ENCODE measurements at regions not wholly inside any gene's neighbourhood (a gene's known extent, or its start where the extent isn't known, plus 50 kb on each side); places are given as distances from the start of the nearest gene placed in this dataset.
"Not testable (repeated sequence)": the region's sequence is repeated elsewhere in the genome, so short reads cannot be mapped to it uniquely, and the experiment has no call there.

DNA sequence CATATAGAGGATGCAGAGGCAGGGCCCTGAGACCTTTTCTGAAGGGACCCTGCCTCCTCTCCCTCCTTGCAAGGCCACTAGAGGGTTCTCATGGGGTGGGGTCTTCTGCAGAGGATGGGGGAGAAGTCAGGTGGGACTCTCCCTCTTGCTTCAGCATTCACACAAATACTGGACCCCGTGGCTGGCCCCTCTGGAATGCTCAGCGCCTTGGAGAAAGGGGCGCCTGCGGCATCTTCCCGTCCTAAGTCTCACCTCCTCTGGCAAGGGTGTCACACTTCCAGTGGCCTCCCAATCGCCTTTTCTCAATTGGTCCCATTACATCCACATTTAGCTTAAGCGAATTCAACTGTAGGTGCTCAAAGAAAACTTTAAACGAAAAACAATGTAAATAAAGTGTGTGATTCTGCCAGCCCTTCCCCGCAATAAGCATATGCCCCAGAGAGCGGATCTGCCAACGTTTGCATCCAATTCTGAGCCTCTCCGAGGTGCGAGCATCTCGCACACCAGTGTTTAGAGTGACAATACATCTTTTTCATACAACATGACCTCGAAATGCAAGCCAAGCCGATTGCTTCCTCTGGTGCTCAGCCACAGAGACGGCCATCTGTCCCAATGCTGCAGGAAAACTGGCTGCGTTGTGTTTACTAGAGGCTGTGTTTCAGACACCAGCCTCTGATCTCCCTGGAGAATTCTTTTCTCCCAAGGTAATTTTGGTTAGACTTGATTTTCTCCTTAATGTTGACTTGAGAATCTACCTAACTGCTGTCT, 69.1 kb upstream of the WASF3 start:
- Mint-ChIP-seq H3K4me3 (no peak overlapping the region), H3K27ac (no peak overlapping the region), H3K9me3 (no peaks in the 10 kb centered on the region), H3K36me3 (no peaks in the 10 kb centered on the region), H3K27me3 (ENCODE audit: low read depth in 3 of 3) (peaks cover 0 to 7% (median 3%) of the 10 kb centered on the region in 3 donors), H3K4me1 (peaks cover 0 to under 1% of the 10 kb centered on the region in 2 donors)
- DNase-seq: no peak

DNA sequence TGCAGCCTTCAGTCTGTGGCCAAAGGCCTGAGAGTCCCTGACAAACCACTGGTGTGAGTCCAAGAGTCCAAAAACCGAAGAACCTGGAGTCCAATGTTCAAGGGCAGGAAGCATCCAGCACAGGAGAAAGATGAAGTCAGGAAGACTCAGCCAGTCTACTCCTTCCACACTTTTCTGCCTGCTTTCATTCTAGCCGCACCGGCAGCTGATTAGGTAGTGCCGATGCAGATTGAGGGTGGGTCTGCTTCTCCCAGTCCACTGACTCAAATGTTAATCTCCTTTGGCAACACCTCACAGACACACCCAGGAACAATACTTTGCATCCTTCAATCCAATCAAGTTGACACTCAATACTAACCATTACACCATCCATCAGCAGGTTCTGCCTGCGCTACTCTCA, 65.2 kb upstream of the WASF3 start:
- not testable (repeated sequence) for H3K4me3 Mint-ChIP-seq; H3K9me3 Mint-ChIP-seq; DNase-seq; H3K27ac Mint-ChIP-seq; H3K4me1 Mint-ChIP-seq; H3K27me3 Mint-ChIP-seq (ENCODE audit: low read depth in 3 of 3); H3K36me3 Mint-ChIP-seq

DNA sequence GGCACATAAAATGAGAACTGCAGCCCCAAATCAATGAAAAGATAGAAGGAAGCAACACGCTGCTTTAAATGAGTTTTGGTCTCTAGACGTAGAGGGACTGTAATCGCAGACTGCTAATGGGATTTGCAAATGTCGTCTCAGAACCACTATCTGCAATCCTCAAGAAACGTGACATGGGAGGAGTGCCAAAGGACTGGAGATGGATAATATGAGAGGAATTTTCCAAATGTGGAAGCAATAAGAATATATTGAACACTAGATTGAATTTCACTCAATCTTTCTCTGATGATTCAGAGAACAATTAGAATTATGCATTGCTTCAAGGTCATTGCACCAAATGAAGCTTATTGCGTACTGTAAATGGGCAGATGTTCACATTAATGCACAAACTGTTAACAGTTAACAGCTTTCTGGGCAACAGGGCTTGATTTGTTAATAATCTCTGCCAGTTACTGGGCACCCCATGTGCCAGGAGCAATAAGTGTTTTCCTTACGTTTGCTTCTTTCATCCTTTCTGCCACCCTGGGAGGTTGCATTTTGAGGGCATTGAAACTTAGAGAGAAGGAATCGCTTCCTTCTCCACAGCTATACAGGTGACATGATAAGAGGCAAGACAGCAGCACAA, 62.8 kb upstream of the WASF3 start:
- Mint-ChIP-seq H3K36me3 (no peaks in the 10 kb centered on the region), H3K4me1 (no peaks in the 10 kb centered on the region), H3K27ac (no peak overlapping the region), H3K9me3 (no peaks in the 10 kb centered on the region), H3K4me3 (no peak overlapping the region), H3K27me3 (ENCODE audit: low read depth in 3 of 3) (peaks cover under 1 to 3% (median 3%) of the 10 kb centered on the region in 3 donors)
- no peak for DNase-seq

GRCh38 chr13:26495750-26496149, 61.7 kb upstream of the WASF3 start:
- Mint-ChIP-seq H3K36me3 (no peaks in the 10 kb centered on the region), H3K4me3 (no peak overlapping the region), H3K27ac (no peak overlapping the region), H3K27me3 (ENCODE audit: low read depth in 3 of 3) (peaks cover 1 to 3% (median 2%) of the 10 kb centered on the region in 3 donors), H3K4me1 (no peaks in the 10 kb centered on the region), H3K9me3 (no peaks in the 10 kb centered on the region)
- DNase-seq: no peak

GRCh38 chr13:26497968-26498511, 59.4 kb upstream of the WASF3 start:
- Mint-ChIP-seq H3K4me1 (no peaks in the 10 kb centered on the region), H3K27me3 (ENCODE audit: low read depth in 3 of 3) (peaks cover 1 to 4% (median 2%) of the 10 kb centered on the region in 3 donors), H3K9me3 (no peaks in the 10 kb centered on the region), H3K4me3 (no peak overlapping the region), H3K27ac (no peak overlapping the region), H3K36me3 (no peaks in the 10 kb centered on the region)
- no peak for DNase-seq

- no peak for DNase-seq
- no peaks in the 10 kb centered on the region for H3K4me1 Mint-ChIP-seq
- no peak overlapping the region for H3K27ac Mint-ChIP-seq
- H3K9me3 Mint-ChIP-seq: no peaks in the 10 kb centered on the region
- H3K36me3 Mint-ChIP-seq: no peaks in the 10 kb centered on the region
- no peak overlapping the region for H3K4me3 Mint-ChIP-seq
- H3K27me3 Mint-ChIP-seq (ENCODE audit: low read depth in 3 of 3): peaks cover 0 to 4% (median 2%) of the 10 kb centered on the region in 3 donors
These were observed 58.6 kb upstream of the WASF3 start for GRCh38 chr13:26498656-26499601.

GRCh38 chr13:26500618-26501320, 56.7 kb upstream of the WASF3 start:
- Mint-ChIP-seq H3K36me3 (no peaks in the 10 kb centered on the region), H3K4me3 (no peak overlapping the region), H3K27me3 (ENCODE audit: low read depth in 3 of 3) (peaks cover 0 to 5% (median 2%) of the 10 kb centered on the region in 3 donors), H3K9me3 (no peaks in the 10 kb centered on the region), H3K27ac (no peak overlapping the region), H3K4me1 (no peaks in the 10 kb centered on the region)
- no peak for DNase-seq

DNA sequence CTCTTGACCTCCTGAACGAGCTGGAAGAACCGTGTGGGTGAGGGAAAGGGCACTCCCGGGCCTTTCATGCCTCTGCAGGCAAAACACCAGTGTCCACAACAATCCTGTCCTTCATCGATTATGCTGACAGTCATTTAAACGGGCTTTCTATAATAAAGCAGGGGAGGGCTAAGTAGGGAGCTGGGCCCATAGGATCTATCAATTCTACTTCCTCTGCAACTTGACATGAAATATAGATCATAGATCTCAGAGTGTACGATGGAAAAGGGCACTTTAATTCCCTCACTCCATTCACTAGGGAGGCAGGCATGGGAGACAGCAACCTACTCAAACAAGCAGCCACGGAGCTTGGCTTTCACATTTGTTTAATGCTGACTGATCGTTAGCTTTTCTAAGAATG, 55.8 kb upstream of the WASF3 start:
- Mint-ChIP-seq H3K36me3 (no peaks in the 10 kb centered on the region), H3K27ac (no peak overlapping the region), H3K4me3 (no peak overlapping the region)

DNA sequence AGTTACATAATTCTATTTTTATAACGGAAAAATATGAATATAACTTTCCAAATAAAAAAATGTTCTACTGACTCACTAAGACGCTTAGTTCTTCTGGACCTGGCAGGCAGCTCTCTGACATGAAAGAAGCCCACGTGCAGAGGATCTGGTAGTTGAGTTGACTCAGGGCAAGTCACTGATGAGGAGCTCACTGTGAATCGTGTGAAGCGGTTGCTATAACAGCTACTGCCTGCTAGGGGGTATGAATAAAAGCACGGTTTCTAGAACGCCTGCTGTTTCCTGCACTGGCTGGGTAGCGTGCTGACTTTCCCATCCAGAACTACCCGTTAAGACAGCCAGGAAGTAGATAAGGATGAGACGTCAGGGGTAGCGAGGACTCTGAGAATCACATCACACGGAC, 54.7 kb upstream of the WASF3 start:
- Mint-ChIP-seq H3K27ac (no peak overlapping the region), H3K27me3 (ENCODE audit: low read depth in 3 of 3) (peaks cover 2 to 6% (median 5%) of the 10 kb centered on the region in 3 donors), H3K9me3 (peaks cover 0 to 4% (median 0%) of the 10 kb centered on the region in 6 donors), H3K4me1 (no peaks in the 10 kb centered on the region), H3K36me3 (no peaks in the 10 kb centered on the region), H3K4me3 (no peak overlapping the region)
- no peak for DNase-seq

More for the DNA sequence above, 55.8 kb upstream of the WASF3 start:
- no peak for DNase-seq
- Mint-ChIP-seq H3K4me1 (no peaks in the 10 kb centered on the region), H3K27me3 (ENCODE audit: low read depth in 3 of 3) (peaks cover 2 to 5% (median 2%) of the 10 kb centered on the region in 3 donors), H3K9me3 (no peaks in the 10 kb centered on the region)

- Mint-ChIP-seq H3K9me3 (peaks cover 0 to 4% (median 0%) of the 10 kb centered on the region in 6 donors), H3K36me3 (no peaks in the 10 kb centered on the region), H3K27me3 (ENCODE audit: low read depth in 3 of 3) (peaks cover 2 to 11% (median 8%) of the 10 kb centered on the region in 3 donors), H3K27ac (no peak overlapping the region), H3K4me1 (no peaks in the 10 kb centered on the region), H3K4me3 (no peak overlapping the region)
- no peak for DNase-seq
These were observed 53.5 kb upstream of the WASF3 start for GRCh38 chr13:26503826-26504594.
